HG03558 (cell line): ENCODE measurements at regions not wholly inside any gene's neighbourhood (a gene's known extent, or its start where the extent isn't known, plus 50 kb on each side); places are given as distances from the start of the nearest gene placed in this dataset.

Source experiments
- ATAC-seq: cut with Tn5 transposase; IDR thresholded peaks from one replicate; pipeline ENCODE4 v1.9.1; 2021; ENCODE audit warnings: moderate number of reproducible peaks; ENCODE audit not compliant: unreplicated experiment; ENCODE audit errors: extremely low read depth

DNA sequence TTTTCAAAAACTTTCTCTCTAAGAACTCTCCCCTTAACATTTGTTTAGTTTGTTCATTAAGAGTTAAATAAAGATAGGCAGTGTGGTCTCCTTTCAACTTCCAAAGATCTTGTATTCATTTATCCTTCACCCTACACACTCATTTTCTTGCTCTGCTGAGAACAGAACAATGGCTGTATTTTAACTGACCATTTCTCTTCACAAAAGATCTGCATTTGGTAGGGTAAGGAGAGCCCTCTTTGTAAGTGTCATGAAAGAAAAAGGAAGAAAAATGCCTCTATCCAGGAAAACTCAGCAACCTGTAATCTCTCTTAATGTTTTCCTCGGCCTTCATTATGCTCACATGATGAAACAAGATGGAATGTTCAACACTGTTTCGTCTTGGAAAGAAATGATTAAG lies 193.7 kb upstream of the TLE4 start:
- ATAC-seq = no peak

DNA sequence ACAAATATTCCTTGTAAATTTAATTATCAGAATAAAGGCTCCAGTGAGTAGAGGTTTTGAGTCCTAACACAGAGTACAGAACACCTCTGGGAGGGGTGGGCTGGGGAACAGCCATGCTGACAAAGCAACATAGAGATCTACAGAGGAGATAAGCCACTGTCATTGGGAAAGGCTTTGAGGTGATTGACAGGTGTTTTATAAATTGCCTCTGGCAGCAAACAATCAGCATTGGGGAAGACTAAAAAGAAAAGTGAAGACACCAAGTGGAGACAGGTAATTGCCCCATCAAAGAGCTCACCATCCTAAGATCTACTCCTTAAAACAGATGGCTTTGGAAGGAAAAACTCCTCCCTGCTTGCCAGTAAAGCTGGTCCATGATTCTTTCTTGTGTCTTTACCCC lies 189.7 kb upstream of the TLE4 start:
- no peak for ATAC-seq

DNA sequence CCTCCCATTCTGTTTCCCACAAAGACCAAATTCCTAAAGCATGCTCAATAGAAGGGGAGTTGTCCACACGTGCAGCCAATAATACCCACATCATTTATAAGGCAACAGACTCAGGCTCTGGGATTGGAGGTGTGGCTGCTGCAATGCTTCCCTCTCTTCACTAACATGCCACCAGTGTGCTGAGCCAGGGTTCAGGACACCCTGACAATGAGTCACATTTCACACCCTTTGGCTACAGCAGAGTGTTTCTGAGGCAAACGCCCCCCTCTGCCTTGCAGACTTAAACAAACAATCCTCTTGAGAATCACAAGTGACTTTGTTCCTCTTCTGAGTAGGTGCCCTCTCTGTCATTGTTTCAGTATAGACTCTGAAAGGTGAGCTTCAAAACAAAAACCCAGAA lies 189.3 kb upstream of the TLE4 start:
- ATAC-seq = no peak

DNA sequence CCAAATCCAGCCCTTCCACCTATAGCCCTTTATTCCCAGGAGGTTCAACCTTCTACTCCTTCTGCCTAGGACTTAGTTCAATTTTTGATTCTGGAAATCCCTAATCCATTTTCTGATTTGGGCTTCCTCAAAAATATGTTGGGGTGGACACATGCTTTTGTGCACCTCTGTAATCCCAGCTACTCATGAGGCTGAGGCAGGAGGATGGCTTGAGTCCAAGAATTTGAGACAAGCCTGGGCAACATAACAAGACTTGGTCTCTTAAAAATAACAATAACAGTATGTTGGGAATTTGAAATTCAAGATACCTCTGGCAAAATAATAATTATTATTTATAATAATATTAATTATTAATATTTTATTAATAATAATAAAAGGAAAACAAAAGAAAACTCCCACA lies 188.7 kb upstream of the TLE4 start:
- no peak for ATAC-seq

DNA sequence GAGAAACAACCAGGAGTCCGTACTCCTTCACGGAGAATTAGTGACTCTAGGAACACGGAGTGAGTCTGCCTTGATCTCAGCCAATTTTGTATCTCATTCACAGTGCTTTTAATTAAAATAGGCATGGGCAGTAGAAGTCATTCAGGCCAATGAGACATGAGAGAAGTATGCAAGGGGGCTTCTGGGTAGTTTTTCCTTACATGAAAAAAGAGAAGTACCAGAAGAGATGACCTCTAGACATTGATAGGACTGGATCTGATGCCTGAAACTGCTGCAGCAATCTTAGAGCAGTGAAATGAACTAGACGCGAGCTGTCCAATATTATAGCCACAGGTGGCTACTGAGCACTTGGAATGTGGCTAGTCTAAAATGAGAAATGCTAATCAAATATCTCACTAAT lies 187.7 kb upstream of the TLE4 start:
- no peak for ATAC-seq

DNA sequence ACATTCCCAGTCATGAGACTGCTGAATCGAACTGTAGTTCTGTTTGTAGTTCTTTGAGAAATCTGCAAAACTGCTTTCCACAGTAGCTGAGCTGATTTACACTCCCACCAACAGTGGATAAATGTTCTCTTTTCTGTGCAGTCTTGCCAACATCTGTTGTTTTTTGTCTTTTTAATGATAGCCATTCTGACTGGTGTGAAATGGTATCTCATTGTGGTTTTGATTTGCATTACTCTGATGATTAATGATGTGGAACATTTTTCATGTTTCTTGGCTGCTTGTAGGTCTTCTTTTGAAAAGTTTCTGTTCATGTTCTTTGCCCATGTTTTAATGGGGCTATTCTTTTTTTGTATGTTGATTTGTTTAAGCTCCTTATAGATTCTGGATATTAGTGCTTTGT lies 187.3 kb upstream of the TLE4 start:
- ATAC-seq = no peak

DNA sequence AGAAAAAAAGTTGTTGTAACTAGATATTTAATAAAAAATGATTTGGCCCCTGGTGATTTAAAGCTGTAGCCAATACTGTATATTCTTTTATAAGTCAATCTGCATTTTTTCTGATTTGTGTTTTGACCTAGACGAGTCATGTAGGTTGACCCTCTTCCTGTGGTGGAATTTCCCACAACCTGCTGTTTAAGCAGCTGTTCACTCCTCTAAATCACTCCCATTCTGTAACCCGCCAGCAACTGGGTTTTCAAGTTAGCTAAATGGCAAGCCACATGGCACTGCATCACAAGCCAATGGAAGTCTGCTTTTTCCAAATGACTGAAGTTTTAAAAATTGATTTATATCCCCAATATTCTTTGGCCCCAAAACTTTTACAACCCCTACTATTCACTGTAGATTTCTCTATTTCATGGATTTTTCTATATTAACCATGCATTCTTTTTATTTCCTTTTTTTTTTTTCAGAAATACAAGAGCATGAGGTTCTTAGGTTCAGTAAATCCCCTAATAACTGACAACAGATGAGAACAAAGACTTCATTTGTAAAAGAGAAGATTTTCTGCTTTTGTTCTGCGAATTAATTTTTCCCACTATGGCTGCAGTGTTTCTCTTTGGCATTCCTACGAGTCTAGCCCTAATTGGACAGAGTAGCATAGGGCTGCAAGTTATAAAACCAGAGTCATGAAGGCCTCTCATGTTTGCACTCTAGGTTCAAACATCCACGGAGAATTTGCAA lies 184.5 kb upstream of the TLE4 start:
- ATAC-seq = no peak

DNA sequence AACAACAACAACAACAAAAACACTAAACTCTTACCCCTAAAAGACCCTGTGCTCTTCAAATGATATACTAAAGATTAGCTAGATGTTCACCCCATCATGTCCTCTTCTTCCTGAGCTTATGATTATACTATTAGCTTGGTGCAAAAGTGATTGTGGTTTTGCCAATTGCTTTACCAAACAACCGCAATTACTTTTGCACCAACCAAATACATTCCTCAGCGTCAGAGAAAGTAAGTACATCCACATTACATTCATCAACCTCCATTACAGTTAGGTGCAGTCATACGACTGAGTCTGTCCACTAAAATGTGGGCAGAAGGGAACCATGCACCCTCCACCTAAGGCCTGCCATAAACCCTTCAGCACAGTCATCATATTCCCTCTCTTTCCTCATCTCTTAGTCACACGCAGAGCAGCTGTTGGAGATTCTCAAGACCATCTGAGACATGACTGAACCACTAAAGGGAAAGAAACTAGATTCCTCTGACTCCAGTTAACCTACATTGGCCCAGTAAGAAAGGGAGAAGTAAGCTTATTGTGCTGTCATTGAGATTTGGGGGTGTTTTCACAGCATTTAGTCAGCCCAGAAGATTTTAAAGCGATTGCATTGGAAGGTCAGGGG lies 181.6 kb upstream of the TLE4 start:
- ATAC-seq = no peak

DNA sequence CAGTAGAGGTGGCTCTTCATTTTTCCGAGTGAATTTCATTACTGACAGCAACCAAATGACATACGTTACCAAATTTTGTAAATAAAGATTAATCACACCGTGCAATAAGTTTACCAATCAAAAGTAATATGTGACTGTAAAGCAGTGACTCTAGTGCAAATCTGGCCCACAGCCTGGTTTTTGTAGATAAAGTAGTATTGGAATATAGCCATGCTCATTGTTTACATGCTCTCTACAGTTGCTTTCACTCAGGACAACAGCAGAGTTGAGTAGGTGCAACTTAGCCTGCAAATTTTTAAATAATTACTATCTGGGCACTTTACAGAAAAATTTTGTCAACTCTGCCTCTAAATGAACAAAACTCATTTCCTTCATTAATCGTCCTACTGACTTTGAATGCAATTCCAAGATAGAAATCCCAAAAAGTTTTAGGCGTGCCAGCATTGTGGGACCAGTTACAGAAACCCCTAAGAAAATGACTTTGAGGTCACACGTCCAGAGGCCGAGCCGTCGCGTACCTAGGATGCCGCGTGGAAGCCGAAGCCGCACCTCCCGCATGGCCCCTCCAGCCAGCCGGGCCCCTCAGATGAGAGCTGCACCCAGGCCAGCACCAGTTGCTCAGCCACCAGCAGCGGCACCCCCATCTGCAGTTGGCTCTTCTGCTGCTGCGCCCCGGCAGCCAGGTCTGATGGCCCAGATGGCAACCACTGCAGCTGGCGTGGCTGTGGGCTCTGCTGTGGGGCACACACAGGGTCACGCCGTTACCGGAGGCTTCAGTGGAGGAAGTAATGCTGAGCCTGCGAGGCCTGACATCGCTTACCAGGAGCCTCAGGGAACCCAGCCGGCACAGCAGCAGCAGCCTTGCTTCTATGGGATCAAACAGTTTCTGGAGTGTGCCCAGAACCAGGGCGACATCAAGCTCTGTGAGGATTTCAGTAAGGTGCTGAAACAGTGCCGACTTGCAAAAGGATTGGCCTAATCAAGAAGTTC lies 180.7 kb upstream of the TLE4 start:
- no peak for ATAC-seq

DNA sequence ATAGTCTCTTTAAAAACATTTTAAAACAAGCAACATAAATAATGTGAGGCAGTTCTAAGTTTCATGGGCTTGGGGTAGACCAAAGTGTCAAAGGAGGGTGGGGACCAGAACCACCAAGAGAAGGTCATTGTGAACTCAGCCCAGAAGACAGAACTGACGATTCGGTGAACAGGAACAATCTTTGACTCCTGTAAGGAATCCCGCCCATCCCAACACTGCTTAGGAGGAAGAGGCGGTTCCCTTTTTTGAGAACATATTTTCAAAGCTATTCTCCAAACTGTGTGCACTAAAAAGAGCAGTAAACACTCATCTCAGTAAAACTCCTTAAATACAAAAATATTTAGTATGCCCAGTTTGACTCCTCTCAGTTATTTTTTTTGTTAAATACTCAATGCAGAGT lies 176.5 kb upstream of the TLE4 start:
- no peak for ATAC-seq

DNA sequence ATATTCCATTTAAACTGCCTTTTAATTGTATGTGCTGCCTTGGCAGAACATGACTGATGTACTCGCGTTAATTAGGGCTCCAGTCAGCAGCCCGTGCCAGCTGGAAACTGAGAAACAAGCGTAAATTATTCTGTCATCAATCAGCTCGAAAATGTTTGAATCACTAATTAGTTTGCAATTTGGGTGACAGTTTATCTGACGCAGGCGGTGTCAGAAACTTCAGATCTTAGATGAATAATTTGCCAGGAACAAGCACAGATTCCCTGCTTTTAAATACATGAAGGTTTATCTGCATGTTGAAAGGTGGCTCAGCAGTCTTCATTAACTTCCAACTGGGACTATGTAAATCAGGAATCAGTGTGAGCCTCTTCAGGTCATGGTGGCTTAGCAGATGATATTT lies 176.0 kb upstream of the TLE4 start:
- no peak for ATAC-seq

DNA sequence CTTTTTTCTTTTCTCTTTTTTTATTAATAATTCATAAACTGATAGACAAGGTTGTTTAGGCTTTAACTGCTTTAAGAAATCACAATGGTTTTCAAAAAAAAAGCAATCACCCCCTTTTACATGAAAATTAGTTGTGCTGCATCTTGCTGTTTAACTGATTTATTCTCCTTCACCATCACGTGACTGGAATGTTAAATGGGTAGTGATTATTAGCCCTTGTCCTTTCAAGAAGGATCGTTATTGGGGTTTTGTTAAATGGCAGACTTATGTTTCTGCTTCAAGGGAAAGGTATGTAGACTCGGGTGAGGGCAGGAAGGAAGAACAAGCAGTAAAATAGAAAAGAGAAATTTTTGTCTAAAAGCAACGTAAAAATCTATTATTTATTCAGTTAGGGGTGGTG lies 175.6 kb upstream of the TLE4 start:
- ATAC-seq = no peak

DNA sequence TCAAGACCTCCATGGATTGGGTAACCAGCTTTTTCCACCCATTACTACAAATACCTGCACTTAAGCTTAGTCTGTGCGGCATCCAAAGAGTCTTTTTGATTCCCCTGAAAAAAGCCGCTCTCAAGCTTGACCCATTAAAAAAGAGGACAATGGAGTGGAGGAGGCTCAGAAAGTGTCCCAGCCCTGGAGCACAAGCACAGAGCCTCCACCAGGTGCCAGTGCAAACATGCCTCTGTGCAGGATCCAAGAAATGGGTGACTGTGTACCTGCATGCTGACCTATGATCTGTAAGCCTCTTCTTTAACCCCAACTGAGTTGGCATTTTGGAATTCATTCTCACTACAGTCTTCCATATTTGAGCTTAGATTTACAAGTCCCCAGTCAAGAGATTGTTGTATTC lies 168.3 kb upstream of the TLE4 start:
- ATAC-seq = no peak

DNA sequence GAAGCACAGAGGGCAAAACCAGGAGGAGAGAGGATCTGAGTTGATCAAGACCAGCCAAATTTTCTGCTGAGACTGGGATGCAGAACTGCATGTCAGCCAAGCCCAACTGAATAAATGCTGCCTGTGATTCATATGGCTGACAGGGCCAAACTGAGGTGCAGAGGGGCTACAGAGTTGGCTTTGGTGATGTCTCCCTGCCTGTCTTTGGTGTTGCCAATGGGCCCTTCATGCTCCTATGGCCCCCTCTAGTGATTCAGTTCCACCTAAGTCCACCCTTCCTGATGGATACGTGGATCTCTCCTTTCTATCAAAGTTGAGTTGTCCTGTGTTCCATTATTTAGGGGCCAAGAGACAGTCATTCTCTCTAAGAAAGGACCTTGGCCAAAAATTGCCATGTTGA lies 163.6 kb upstream of the TLE4 start:
- no peak for ATAC-seq

DNA sequence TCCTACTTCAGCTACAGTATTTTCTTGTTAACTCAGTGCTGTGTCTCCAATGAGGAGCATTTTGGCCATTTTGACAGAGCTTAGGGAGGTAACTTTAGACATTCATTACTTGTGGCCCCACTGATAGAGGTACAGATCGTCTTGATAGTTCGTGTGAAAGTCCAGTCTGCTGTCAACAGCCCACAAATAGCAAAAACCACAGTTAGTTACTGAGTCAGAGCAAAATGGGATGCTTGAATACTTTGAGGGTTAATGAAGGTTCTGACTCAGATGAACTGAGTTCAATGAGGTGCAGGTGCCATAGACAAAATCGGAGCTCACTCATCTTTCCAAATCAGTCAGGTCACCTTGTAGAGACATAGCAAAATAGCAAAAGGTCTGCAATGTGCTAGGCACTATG lies 163.1 kb upstream of the TLE4 start:
- ATAC-seq = peak; percentile 54

DNA sequence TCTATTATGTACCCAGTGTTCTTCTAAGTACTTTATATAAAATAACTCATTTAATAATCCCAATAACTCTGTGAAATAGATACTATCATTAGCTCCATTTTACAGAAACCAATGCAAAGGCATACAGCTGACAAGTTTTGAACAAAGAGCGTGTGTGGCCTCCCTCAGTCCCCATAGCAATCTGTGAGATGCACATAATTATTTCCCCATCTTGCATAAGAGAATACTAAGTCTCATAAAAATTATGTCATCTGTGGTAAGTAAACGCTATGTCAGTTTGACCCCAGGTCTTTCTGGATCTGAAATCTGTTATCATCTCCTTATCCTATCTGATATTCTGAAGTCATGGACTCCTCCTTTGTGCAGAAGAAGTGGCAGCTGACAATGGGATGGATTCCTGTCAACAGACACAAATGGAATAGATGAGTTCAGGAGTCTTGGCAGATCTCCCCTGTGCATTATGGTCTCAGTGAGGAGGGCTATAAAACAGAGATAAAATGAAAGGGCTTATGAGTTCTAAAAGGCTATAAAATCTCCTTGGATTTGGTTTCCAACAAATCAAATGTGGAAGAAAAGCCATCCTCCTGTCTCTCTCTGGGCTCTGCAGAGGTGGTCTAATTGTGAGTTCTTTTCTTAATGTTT lies 162.5 kb upstream of the TLE4 start:
- ATAC-seq = no peak

DNA sequence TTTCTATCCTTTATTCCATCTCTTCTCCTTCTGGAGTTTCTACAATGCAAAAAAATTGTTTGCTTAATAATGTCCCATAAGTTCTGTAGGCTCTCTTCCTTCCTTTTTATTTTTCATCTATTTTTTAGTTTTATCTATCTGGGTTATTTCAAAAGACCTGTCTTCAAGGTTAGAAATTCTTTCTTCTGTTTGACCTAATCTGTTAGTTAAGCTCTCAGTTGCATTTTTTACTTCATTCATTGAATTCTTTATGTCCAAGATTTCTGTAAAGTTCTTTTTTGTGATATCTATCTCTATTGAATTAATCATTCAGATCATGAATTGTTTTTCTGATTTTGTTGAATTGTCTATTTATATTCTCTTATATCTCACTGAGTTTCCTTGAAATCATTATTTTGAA lies 145.9 kb upstream of the TLE4 start:
- ATAC-seq = no peak

DNA sequence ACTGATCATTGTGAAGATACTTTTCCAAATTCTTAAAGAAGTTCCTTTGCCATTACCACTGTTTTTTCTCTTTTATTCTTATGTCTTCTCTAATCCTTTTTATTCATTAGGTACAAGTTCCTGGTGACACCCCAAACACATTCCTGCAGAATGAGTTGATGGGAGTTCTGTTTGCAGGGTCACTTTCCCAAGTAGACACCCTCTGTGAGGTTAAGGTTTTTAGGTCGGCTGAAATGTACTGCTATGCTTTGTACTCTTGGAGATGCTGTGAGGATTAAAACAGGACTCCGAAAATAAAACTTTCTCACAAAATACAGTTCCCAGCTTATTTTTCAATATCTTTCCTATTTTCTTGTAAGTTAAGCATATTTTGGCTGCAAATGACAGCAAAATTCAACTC lies 143.3 kb upstream of the TLE4 start:
- ATAC-seq = no peak

DNA sequence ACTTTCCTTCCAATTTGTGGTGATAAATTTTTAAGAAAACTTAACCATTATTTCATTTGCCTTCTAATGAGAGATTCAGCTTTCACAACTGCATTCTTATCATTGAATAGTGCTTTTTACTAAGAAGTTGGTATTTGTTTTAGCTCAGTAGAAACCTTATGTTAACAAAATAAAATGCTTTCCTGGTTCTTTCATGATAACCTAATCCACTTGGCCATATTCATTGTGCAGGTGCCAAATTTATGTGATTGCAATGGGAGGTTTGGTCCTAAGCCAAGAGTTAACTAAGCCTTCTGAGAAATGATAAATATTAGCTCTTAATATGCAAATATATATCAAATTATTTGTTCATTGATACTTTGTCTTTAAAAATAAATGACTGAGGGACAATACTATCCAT lies 141.1 kb upstream of the TLE4 start:
- ATAC-seq = no peak

DNA sequence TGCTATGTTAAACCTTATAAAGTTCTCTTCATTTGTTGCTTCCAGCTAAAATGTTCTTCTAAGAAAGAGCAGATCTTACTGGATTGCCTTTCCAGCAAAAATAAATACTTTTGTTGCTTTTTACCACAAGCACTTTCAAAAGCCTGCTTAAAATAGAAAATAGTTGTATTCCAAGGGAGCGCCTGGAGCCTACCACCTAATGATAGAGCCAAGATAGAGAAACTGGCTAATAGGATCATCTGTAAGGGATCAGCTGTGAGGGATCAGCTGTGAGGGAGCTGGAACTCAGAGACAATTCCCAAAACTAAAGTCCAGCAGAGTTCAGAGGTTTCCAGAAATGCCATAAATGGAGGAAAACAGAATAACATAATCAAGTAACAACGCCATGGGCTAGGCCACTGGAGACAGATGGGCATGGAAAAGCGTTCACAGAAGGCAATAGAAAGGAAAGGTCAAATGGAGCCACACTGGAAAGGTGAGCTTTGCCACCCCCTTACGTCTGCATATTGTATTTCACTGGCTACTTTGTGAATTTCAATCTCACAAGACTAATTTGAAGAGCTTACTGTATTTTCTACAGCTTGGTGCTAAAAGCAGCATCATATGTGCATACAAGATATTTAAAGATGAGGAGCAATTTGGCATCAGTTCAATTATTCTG lies 140.6 kb upstream of the TLE4 start:
- no peak for ATAC-seq
